Colonic mucosa (tissue), 4 donors: ENCODE measurements at regions not wholly inside any gene's neighbourhood (a gene's known extent, or its start where the extent isn't known, plus 50 kb on each side); places are given as distances from the start of the nearest gene placed in this dataset.
"Not testable (repeated sequence)": the region's sequence is repeated elsewhere in the genome, so short reads cannot be mapped to it uniquely, and the experiment has no call there.

Experiments used
- DNase-seq: peaks from one replicate; pipeline ENCODE4 v3.0.0-alpha.2; 2020
- H3K27ac ChIP-seq: fragments of 200-600 bp; one replicate; pipeline ENCODE4 v1.8.0; 2021
- H3K27me3 ChIP-seq: fragments of 200-600 bp; one replicate; pipeline ENCODE4 v1.8.0; 2021
- H3K36me3 ChIP-seq: fragments of 200-600 bp; one replicate; pipeline ENCODE4 v1.8.0; 2021
- H3K4me1 ChIP-seq: fragments of 200-600 bp; one replicate; pipeline ENCODE4 v1.8.0; 2021; ENCODE audit warnings: mild to moderate bottlenecking
- H3K4me3 ChIP-seq: fragments of 200-600 bp; one replicate; pipeline ENCODE4 v1.8.0; 2021
- H3K9ac ChIP-seq, 2 donors: one replicate each; pipeline ENCODE4 v1.7.0; 2013; ENCODE audit warnings: control low read depth in 2 of 2, low read depth in 2 of 2, low read length in 2 of 2
- H3K9me3 ChIP-seq: fragments of 200-600 bp; one replicate; pipeline ENCODE4 v1.8.0; 2021
- CTCF ChIP-seq: fragments of 200-600 bp; IDR thresholded peaks from one replicate; pipeline ENCODE4 v1.8.0; 2022; ENCODE audit warnings: antibody characterized with exemption, mild to moderate bottlenecking
- intact Hi-C: fragments of 100-400 bp; cut with DNase I; formaldehyde crosslinking; loops from one replicate; pipeline ENCODE4 v1.14.1; 2022
- donor health status: healthy.
- donor health status: DM: no; HTN: no; CAD: no.
- donor health status: DM: no; HTN: no; CAD: no.

GRCh38 chr6:122258839-122259238, 140.6 kb upstream of the HSF2 start:
- H3K9ac ChIP-seq = no peak overlapping the region
- H3K4me1 ChIP-seq = no peaks in the 10 kb centered on the region
- intact Hi-C loops = no loop called here
- H3K36me3 ChIP-seq = no peaks in the 10 kb centered on the region
- H3K9me3 ChIP-seq = no peaks in the 10 kb centered on the region
- TF ChIP-seq CTCF = no peak
- H3K4me3 ChIP-seq = no peak overlapping the region
- no peak for DNase-seq
- no peaks in the 10 kb centered on the region for H3K27me3 ChIP-seq
- no peak overlapping the region for H3K27ac ChIP-seq

GRCh38 chr6:122264557-122264956, 134.9 kb upstream of the HSF2 start:
- H3K4me3 ChIP-seq = no peak overlapping the region
- H3K4me1 ChIP-seq = no peaks in the 10 kb centered on the region
- H3K9me3 ChIP-seq = no peaks in the 10 kb centered on the region
- intact Hi-C loops = no loop called here
- H3K27me3 ChIP-seq = no peaks in the 10 kb centered on the region
- TF ChIP-seq CTCF = no peak
- H3K27ac ChIP-seq = no peak overlapping the region
- no peaks in the 10 kb centered on the region for H3K36me3 ChIP-seq
- DNase-seq = no peak
- no peak overlapping the region for H3K9ac ChIP-seq

GRCh38 chr6:122265755-122266154, 133.7 kb upstream of the HSF2 start:
- no peak for TF ChIP-seq CTCF
- intact Hi-C loops = no loop called here
- Histone ChIP-seq H3K27me3 (no peaks in the 10 kb centered on the region), H3K36me3 (no peaks in the 10 kb centered on the region), H3K4me1 (no peaks in the 10 kb centered on the region), H3K9me3 (no peaks in the 10 kb centered on the region), H3K9ac (no peak overlapping the region), H3K4me3 (no peak overlapping the region), H3K27ac (no peak overlapping the region)
- DNase-seq = no peak

- TF ChIP-seq CTCF = no peak
- Histone ChIP-seq H3K27ac (no peak overlapping the region), H3K27me3 (no peaks in the 10 kb centered on the region), H3K36me3 (no peaks in the 10 kb centered on the region), H3K4me3 (no peak overlapping the region), H3K4me1 (no peaks in the 10 kb centered on the region), H3K9ac (no peak overlapping the region), H3K9me3 (no peaks in the 10 kb centered on the region)
- intact Hi-C loops = no loop called here
- DNase-seq = no peak
Observed at GRCh38 chr6:122268394-122268793, 131.1 kb upstream of the HSF2 start.

GRCh38 chr6:122276637-122277036, 122.8 kb upstream of the HSF2 start:
- H3K9me3 ChIP-seq = no peaks in the 10 kb centered on the region
- H3K27ac ChIP-seq = no peak overlapping the region
- H3K36me3 ChIP-seq = no peaks in the 10 kb centered on the region
- DNase-seq = no peak
- intact Hi-C loops = no loop called here
- TF ChIP-seq CTCF = no peak
- no peaks in the 10 kb centered on the region for H3K4me1 ChIP-seq
- H3K9ac ChIP-seq = no peak overlapping the region
- H3K27me3 ChIP-seq = no peaks in the 10 kb centered on the region
- H3K4me3 ChIP-seq = no peak overlapping the region

GRCh38 chr6:122280105-122281021, 119.1 kb upstream of the HSF2 start:
- H3K9ac ChIP-seq, H3K4me1 ChIP-seq, H3K27me3 ChIP-seq, DNase-seq, H3K4me3 ChIP-seq, intact Hi-C loops, H3K27ac ChIP-seq, H3K9me3 ChIP-seq, H3K36me3 ChIP-seq: not testable (repeated sequence)
